A673 (cell line): ENCODE measurements at regions not wholly inside any gene's neighbourhood (a gene's known extent, or its start where the extent isn't known, plus 50 kb on each side); places are given as distances from the start of the nearest gene placed in this dataset.

Experiments
- BruUV-seq: library from RNA; stranded (reverse); fragments of 400-500 nt; replicated peaks from 2 replicates; lab custom pipeline; 2021; lab: Mats Ljungman, UMichigan
- CTCF ChIA-PET: fragments of 300-600 bp; sonication (Branson Sonifier 250); formaldehyde crosslinking; loops from one replicate; lab custom pipeline; 2022; ENCODE audit warnings: antibody characterized with exemption; lab: Charles Lee
- POLR2A ChIA-PET: fragments of 300-600 bp; sonication (Branson Sonifier 250); formaldehyde crosslinking; loops from one replicate; lab custom pipeline; 2022; ENCODE audit warnings: antibody characterized with exemption; ENCODE audit not compliant: low non-redundant PET; lab: Charles Lee
- DNase-seq: peaks from one replicate; pipeline ENCODE4 v3.0.0-alpha.2; 2015; ENCODE audit warnings: low spot score
- H3K27ac ChIP-seq: fragments of 200-600 bp; sonication (generic); 2 replicates; pipeline ENCODE4 v1.5.1; 2016; ENCODE audit warnings: mixed run types, low read depth, mild to moderate bottlenecking, mixed read lengths, antibody characterized with exemption, low read length; ENCODE audit not compliant: poor library complexity, severe bottlenecking
- H3K27me3 ChIP-seq: fragments of 200-600 bp; sonication (generic); replicated peaks from 2 replicates; pipeline ENCODE4 v1.6.1; 2017; ENCODE audit warnings: mixed run types, low read depth, mild to moderate bottlenecking, mixed read lengths, antibody characterized with exemption, low read length; ENCODE audit not compliant: insufficient read depth, poor library complexity
- H3K36me3 ChIP-seq: fragments of 200-600 bp; sonication (generic); 2 replicates; pipeline ENCODE4 v1.6.1; 2016; ENCODE audit warnings: mixed run types, mild to moderate bottlenecking, mixed read lengths, antibody characterized with exemption, low read length; ENCODE audit not compliant: insufficient read depth, poor library complexity, severe bottlenecking
- H3K4me1 ChIP-seq: fragments of 200-600 bp; sonication (generic); 2 replicates; pipeline ENCODE4 v1.6.1; 2017; ENCODE audit warnings: mixed run types, mild to moderate bottlenecking, mixed read lengths, antibody characterized with exemption, low read length; ENCODE audit not compliant: insufficient read depth, poor library complexity, severe bottlenecking
- H3K4me3 ChIP-seq: fragments of 200-600 bp; sonication (generic); 2 replicates; pipeline ENCODE4 v1.5.1; 2016; ENCODE audit warnings: low read depth, mixed run types, mild to moderate bottlenecking, mixed read lengths, low read length; ENCODE audit not compliant: poor library complexity, severe bottlenecking
- H3K9me3 ChIP-seq: fragments of 200-600 bp; sonication (generic); 2 replicates; pipeline ENCODE4 v1.6.1; 2016; ENCODE audit warnings: mixed run types, low read depth, mild to moderate bottlenecking, mixed read lengths, antibody characterized with exemption, low read length; ENCODE audit not compliant: poor library complexity, severe bottlenecking
- CTCF ChIP-seq: fragments of 300-800, 200-600 bp; sonication (generic); conservative IDR thresholded peaks from 2 replicates; pipeline ENCODE4 v1.5.1; 2017; ENCODE audit warnings: low read depth, mild to moderate bottlenecking, antibody characterized with exemption, low read length, moderate library complexity, mixed read lengths
- EZH2 ChIP-seq: fragments of 200-600 bp; sonication (generic); IDR thresholded peaks from 2 replicates; pipeline ENCODE4 v1.6.1; 2017; ENCODE audit warnings: borderline replicate concordance, low read depth, mild to moderate bottlenecking, mixed read lengths, antibody characterized with exemption, low read length; ENCODE audit not compliant: poor library complexity, severe bottlenecking
- intact Hi-C: fragments of 100-400 bp; cut with micrococcal nuclease; formaldehyde crosslinking; loops from one replicate; pipeline ENCODE4 v1.10.0; 2022; ENCODE audit not compliant: unreplicated experiment

GRCh38 chr6:1257778-1258177 is 54.1 kb upstream of the FOXQ1 start:
- H3K27ac ChIP-seq: no peak overlapping the region
- no peaks in the 10 kb centered on the region for H3K9me3 ChIP-seq
- no TSS peak for BruUV-seq
- peaks cover 30% of the 10 kb centered on the region for H3K27me3 ChIP-seq
- H3K36me3 ChIP-seq: no peaks in the 10 kb centered on the region
- H3K4me3 ChIP-seq: no peak overlapping the region
- intact Hi-C loops: no loop called here
- no peaks in the 10 kb centered on the region for H3K4me1 ChIP-seq
- TF ChIP-seq CTCF: no peak
- TF ChIP-seq EZH2: no peak
- POLR2A ChIA-PET: no interaction called here
- no peak for DNase-seq
- CTCF ChIA-PET: no interaction called here

- no peak overlapping the region for H3K27ac ChIP-seq
- H3K36me3 ChIP-seq: no peaks in the 10 kb centered on the region
- H3K9me3 ChIP-seq: no peaks in the 10 kb centered on the region
- ChIA-PET CTCF (interaction anchor here (0.6 kb wide), 1 partner anchor 1043 kb away, joined by 3 read pairs; no protein-coding TSS in a partner anchor), POLR2A (no interaction called here)
- no peaks in the 10 kb centered on the region for H3K4me1 ChIP-seq
- no peak for DNase-seq
- intact Hi-C loops: no loop called here
- TF ChIP-seq EZH2 (no peak), CTCF (no peak)
- peaks cover 34% of the 10 kb centered on the region for H3K27me3 ChIP-seq
- no TSS peak for BruUV-seq
- H3K4me3 ChIP-seq: no peak overlapping the region
These were observed 55.4 kb upstream of the FOXQ1 start for GRCh38 chr6:1256435-1257008.

- DNase-seq: no peak
- no peak for TF ChIP-seq CTCF
- TF ChIP-seq EZH2: no peak
- intact Hi-C loops: no loop called here
- POLR2A ChIA-PET: no interaction called here
- no peaks in the 10 kb centered on the region for H3K9me3 ChIP-seq
- CTCF ChIA-PET: no interaction called here
- H3K27ac ChIP-seq: no peak overlapping the region
- no TSS peak for BruUV-seq
- H3K4me3 ChIP-seq: no peak overlapping the region
- no peaks in the 10 kb centered on the region for H3K4me1 ChIP-seq
- peaks cover 41% of the 10 kb centered on the region for H3K27me3 ChIP-seq
- no peaks in the 10 kb centered on the region for H3K36me3 ChIP-seq
These were observed 56.1 kb upstream of the FOXQ1 start for GRCh38 chr6:1255636-1256365.
